GM12878 (cell line): ENCODE measurements at regions not wholly inside any gene's neighbourhood (a gene's known extent, or its start where the extent isn't known, plus 50 kb on each side); places are given as distances from the start of the nearest gene placed in this dataset.

ENCODE experiments used
- ATAC-seq: fragments of 200-7000 bp; cut with Tn5 transposase; 3 replicates; pipeline ENCODE4 v1.9.1; 2020; ENCODE audit warnings: mild to moderate bottlenecking, moderate library complexity
- BruUV-seq: library from RNA; stranded (reverse); fragments of 400-500 nt; replicated peaks from 2 replicates; lab custom pipeline; 2021; lab: Mats Ljungman, UMichigan
- CTCF ChIA-PET: fragments of 300-600 bp; sonication (Branson Sonifier 250); formaldehyde crosslinking; extraction: SDS; loops from one replicate; lab custom pipeline; 2021; ENCODE audit warnings: inconsistent platforms; lab: Yijun Ruan, JAX
- POLR2A ChIA-PET: fragments of 350-600 bp; formaldehyde crosslinking; extraction: SDS; loops from one replicate; lab custom pipeline; 2021; ENCODE audit warnings: inconsistent platforms; lab: Charles Lee
- RAD21 ChIA-PET: fragments of 300-600 bp; sonication (Branson Sonifier 250); formaldehyde crosslinking; loops from one replicate; lab custom pipeline; 2023; ENCODE audit warnings: antibody characterized with exemption; ENCODE audit not compliant: unreplicated experiment; lab: Charles Lee
- SMC1A ChIA-PET: fragments of 300-600 bp; sonication (Branson Sonifier 250); formaldehyde crosslinking; loops from one replicate; lab custom pipeline; 2023; ENCODE audit not compliant: unreplicated experiment, uncharacterized antibody; lab: Charles Lee
- DNase-seq: peaks from one replicate; pipeline ENCODE4 v3.0.0-alpha.2; 2011; ENCODE audit warnings: low read depth, low spot score
- FAIRE-seq: peaks from 3 replicates; lab custom pipeline; 2011; peaks lifted over from hg19 to GRCh38; lab: Jason Lieb, UNC
- H2AFZ ChIP-seq: 2 replicates; pipeline ENCODE4 v1.6.0; 2011; ENCODE audit warnings: low read depth, low read length, control low read depth; ENCODE audit not compliant: control insufficient read depth
- H3K27ac ChIP-seq: 2 replicates; pipeline ENCODE4 v1.5.1; 2011; ENCODE audit warnings: control low read depth; ENCODE audit not compliant: control insufficient read depth, insufficient read depth
- H3K27me3 ChIP-seq, 2 experiments: replicated peaks in 1 of 2; 2 replicates each; pipeline versions ENCODE4 v1.6.0 to v1.6.1; 2011; ENCODE audit warnings: low read length in 1 of 2; ENCODE audit not compliant: control insufficient read depth in 2 of 2, insufficient read depth in 2 of 2
- H3K36me3 ChIP-seq, 2 experiments: 2 replicates each; pipeline ENCODE4 v1.5.1; 2011; ENCODE audit warnings: low read length in 1 of 2; ENCODE audit not compliant: control insufficient read depth in 2 of 2, insufficient read depth in 2 of 2
- H3K4me1 ChIP-seq: 2 replicates; pipeline ENCODE4 v1.6.1; 2011; ENCODE audit warnings: mild to moderate bottlenecking, low read length, moderate library complexity, mixed read lengths; ENCODE audit not compliant: control insufficient read depth, insufficient read depth
- H3K4me2 ChIP-seq: 2 replicates; pipeline ENCODE4 v1.6.0; 2011; ENCODE audit warnings: control low read depth; ENCODE audit not compliant: control insufficient read depth, insufficient read depth
- H3K4me3 ChIP-seq: fragments of 200-600 bp; sonication (generic); 2 replicates; pipeline ENCODE4 v1.5.1; 2016
- H3K79me2 ChIP-seq: 2 replicates; pipeline ENCODE4 v1.6.0; 2011; ENCODE audit warnings: low read length; ENCODE audit not compliant: control insufficient read depth, insufficient read depth
- H3K9ac ChIP-seq: 2 replicates; pipeline ENCODE4 v1.8.0; 2011; ENCODE audit warnings: low read length, control low read depth, mixed read lengths; ENCODE audit not compliant: control insufficient read depth, insufficient read depth
- H3K9me3 ChIP-seq: replicated peaks from 3 replicates; pipeline ENCODE4 v1.5.1; 2011; ENCODE audit warnings: mild to moderate bottlenecking, low read length; ENCODE audit not compliant: control insufficient read depth, insufficient read depth
- H4K20me1 ChIP-seq: 2 replicates; pipeline ENCODE4 v1.6.0; 2011; ENCODE audit not compliant: control insufficient read depth, insufficient read depth
- CHD4 ChIP-seq: fragments of 200-600 bp; sonication (generic); IDR thresholded peaks from 2 replicates; pipeline ENCODE4 v1.6.1; 2016; ENCODE audit warnings: mild to moderate bottlenecking
- E4F1 ChIP-seq: fragments of 450-650 bp; IDR thresholded peaks from 2 replicates; pipeline ENCODE4 v1.6.1; 2018; ENCODE audit warnings: borderline replicate concordance, mild to moderate bottlenecking; ENCODE audit not compliant: partially characterized antibody
- FOS ChIP-seq: IDR thresholded peaks from 3 replicates; pipeline ENCODE4 v1.6.1; 2011; ENCODE audit warnings: borderline replicate concordance; ENCODE audit not compliant: insufficient read length; ENCODE audit errors: extremely low read depth
- IRF3 ChIP-seq: fragments of 450-650 bp; IDR thresholded peaks from 2 replicates; pipeline ENCODE4 v1.6.1; 2014; ENCODE audit warnings: mild to moderate bottlenecking
- MEF2A ChIP-seq: IDR thresholded peaks from 2 replicates; pipeline ENCODE4 v1.6.1; 2011; ENCODE audit warnings: low read depth, mild to moderate bottlenecking, low read length, moderate library complexity; ENCODE audit not compliant: insufficient read depth
- RCOR1 ChIP-seq: conservative IDR thresholded peaks from 2 replicates; pipeline ENCODE4 v1.6.1; 2012; ENCODE audit warnings: low read depth, low read length, improper control_type of control experiment
- SKIL ChIP-seq: fragments of 450-650 bp; IDR thresholded peaks from 2 replicates; pipeline ENCODE4 v1.6.1; 2017; ENCODE audit warnings: mild to moderate bottlenecking, low read depth, inconsistent platforms; ENCODE audit not compliant: poor library complexity, severe bottlenecking
- SREBF1 ChIP-seq: IDR thresholded peaks from 2 replicates; pipeline ENCODE4 v1.6.1; 2012; ENCODE audit warnings: mild to moderate bottlenecking, low read length
- STAT1 ChIP-seq: fragments of 450-650 bp; conservative IDR thresholded peaks from 2 replicates; pipeline ENCODE4 v1.6.1; 2014; ENCODE audit warnings: antibody characterized with exemption, mild to moderate bottlenecking
- TARDBP ChIP-seq: IDR thresholded peaks from 2 replicates; pipeline ENCODE4 v1.6.1; 2016; ENCODE audit warnings: borderline replicate concordance
- USF1 ChIP-seq: IDR thresholded peaks from 2 replicates; pipeline ENCODE4 v1.6.1; 2011; ENCODE audit warnings: borderline replicate concordance, low read depth, mild to moderate bottlenecking, moderate library complexity, mixed read lengths, low read length; ENCODE audit not compliant: insufficient read depth; ENCODE audit errors: extremely low read length
- ZZZ3 ChIP-seq: IDR thresholded peaks from 2 replicates; pipeline ENCODE4 v1.6.1; 2011; ENCODE audit warnings: low read depth; ENCODE audit not compliant: control insufficient read depth, insufficient read length
- WGBS: methylation state at CpG from one replicate; pipeline ENCODE4 v1.1.6; 2016; ENCODE audit warnings: low lambda C conversion rate; ENCODE audit not compliant: insufficient replicate concordance, insufficient coverage; ENCODE audit errors: missing lambda C conversion rate; 5-methylcytosine and 5-hydroxymethylcytosine counted together
- in situ Hi-C: fragments of 300-500 bp; cut with MboI; formaldehyde crosslinking; loops from 9 replicates; pipeline ENCODE4 v1.14.3; 2018; ENCODE audit warnings: mixed read lengths
- intact Hi-C: fragments of 100-400 bp; cut with micrococcal nuclease; formaldehyde crosslinking; loops from one replicate; pipeline ENCODE4 v1.14.2; 2022; ENCODE audit not compliant: unreplicated experiment

GRCh38 chr2:7555260-7555659 lies 638.0 kb downstream of the RNF144A start:
- POLR2A ChIA-PET, result no interaction called here
- intact Hi-C loops, result no loop called here
- TF ChIP-seq CHD4 (no peak), USF1 (no peak)
- in situ Hi-C loops, result no loop called here
- SMC1A ChIA-PET, result interaction anchor here (1.1 to 1.2 kb wide), 2 partner anchors 12 to 81 kb away, joined by 3 to 4 read pairs; no protein-coding TSS in a partner anchor
- Histone ChIP-seq H3K9ac (no peak overlapping the region), H3K79me2 (no peaks in the 10 kb centered on the region), H2AFZ (no peak overlapping the region), H3K27ac (no peak overlapping the region), H3K4me3 (no peak overlapping the region), H3K4me2 (no peak overlapping the region), H3K9me3 (no peaks in the 10 kb centered on the region; the same call in 2 of the 3 replicates), H3K36me3 (no peaks in the 10 kb centered on the region), H4K20me1 (no peaks in the 10 kb centered on the region), H3K27me3 (no peaks in the 10 kb centered on the region), H3K4me1 (no peaks in the 10 kb centered on the region)
- ATAC-seq, result no peak
- no peak for FAIRE-seq
- CTCF ChIA-PET, result interaction anchor here (1.0 to 1.2 kb wide), 2 partner anchors 12 to 15 kb away, joined by 3 read pairs; no protein-coding TSS in a partner anchor
- DNase-seq, result no peak
- 42% methylated on average over 10 of the region's 10 CpGs for WGBS
- RAD21 ChIA-PET, result no interaction called here
- BruUV-seq, result no TSS peak

GRCh38 chr2:7557376-7557775 lies 640.2 kb downstream of the RNF144A start:
- SMC1A ChIA-PET, result interaction anchor here (0.9 to 1.0 kb wide), 3 partner anchors 18 to 112 kb away, joined by 3 read pairs; no protein-coding TSS in a partner anchor
- H3K9me3 ChIP-seq, result no peaks in the 10 kb centered on the region; the same call in 2 of the 3 replicates
- intact Hi-C loops, result no loop called here
- TF ChIP-seq ZZZ3 (no peak), FOS (no peak), STAT1 (no peak), TARDBP (no peak), E4F1 (no peak), IRF3 (no peak), MEF2A (no peak), SKIL (no peak), SREBF1 (no peak), RCOR1 (no peak)

More at GRCh38 chr2:7557376-7557775, 640.2 kb downstream of the RNF144A start:
- Histone ChIP-seq H3K4me2 (no peak overlapping the region), H3K27ac (no peak overlapping the region), H3K4me1 (no peaks in the 10 kb centered on the region), H2AFZ (no peak overlapping the region), H3K4me3 (no peak overlapping the region), H3K79me2 (no peaks in the 10 kb centered on the region), H3K36me3 (no peaks in the 10 kb centered on the region), H3K27me3 (no peaks in the 10 kb centered on the region), H3K9ac (no peak overlapping the region), H4K20me1 (no peaks in the 10 kb centered on the region)
- POLR2A ChIA-PET, result no interaction called here
- no peak for FAIRE-seq
- in situ Hi-C loops, result no loop called here
- ATAC-seq, result no peak
- DNase-seq, result no peak
- RAD21 ChIA-PET, result no interaction called here
- CTCF ChIA-PET, result no interaction called here
- BruUV-seq, result no TSS peak
